Upper lobe of left lung (tissue), 4 donors: ENCODE measurements at regions not wholly inside any gene's neighbourhood (a gene's known extent, or its start where the extent isn't known, plus 50 kb on each side); places are given as distances from the start of the nearest gene placed in this dataset.

ENCODE experiments used
- CTCF ChIP-seq, 6 experiments: fragments of 450-650 bp in 4 of 6; fragments of 200-600 bp in 2 of 6; sonication (generic) in 2 of 6; IDR thresholded peaks; one replicate each; pipeline ENCODE4 v1.5.1; 2016 to 2019; ENCODE audit warnings: antibody characterized with exemption in 6 of 6
- POLR2A ChIP-seq, 4 donors: fragments of 450-650 bp; IDR thresholded peaks; one replicate each; pipeline ENCODE4 v1.5.1; 2016 to 2017; ENCODE audit warnings: antibody characterized with exemption in 4 of 4, mild to moderate bottlenecking in 2 of 4

- TF ChIP-seq CTCF (IDR thresholded peaks at IDR 0.05), result no peak
- TF ChIP-seq POLR2A (IDR thresholded peaks at IDR 0.05), result no peak
Observed at GRCh38 chr2:15042801-15043217, 410.3 kb downstream of the LRATD1 start.
